ENCODE measurements at regions not wholly inside any gene's neighbourhood (a gene's known extent, or its start where the extent isn't known, plus 50 kb on each side); places are given as distances from the start of the nearest gene placed in this dataset.

DNA sequence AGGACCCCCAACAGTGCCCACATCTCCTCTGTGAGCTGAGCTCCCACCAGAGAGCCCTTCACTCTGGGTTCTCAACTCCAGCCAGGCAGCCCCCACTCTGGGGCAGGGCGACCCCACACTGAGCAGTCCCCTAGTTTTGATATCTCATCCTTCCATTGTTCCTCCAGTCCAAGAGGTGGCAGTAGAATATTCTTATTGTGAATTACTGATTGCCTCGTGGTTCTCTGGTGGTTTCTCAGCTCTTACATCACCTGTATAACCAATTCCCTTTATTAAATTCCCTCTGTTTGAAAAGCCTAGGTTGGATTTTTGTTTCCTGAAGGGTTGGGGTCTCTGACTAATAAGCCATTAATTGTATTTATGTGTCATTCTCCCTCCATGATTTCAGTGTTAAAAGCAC is 407.5 kb downstream of the SETD4 start:
- no peak for TF ChIP-seq TEAD4 (IDR thresholded peaks at IDR 0.05)
- TF ChIP-seq, protein P1, sequence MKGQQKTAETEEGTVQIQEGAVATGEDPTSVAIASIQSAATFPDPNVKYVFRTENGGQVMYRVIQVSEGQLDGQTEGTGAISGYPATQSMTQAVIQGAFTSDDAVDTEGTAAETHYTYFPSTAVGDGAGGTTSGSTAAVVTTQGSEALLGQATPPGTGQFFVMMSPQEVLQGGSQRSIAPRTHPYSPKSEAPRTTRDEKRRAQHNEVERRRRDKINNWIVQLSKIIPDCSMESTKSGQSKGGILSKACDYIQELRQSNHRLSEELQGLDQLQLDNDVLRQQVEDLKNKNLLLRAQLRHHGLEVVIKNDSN (IDR thresholded peaks at IDR 0.05): no peak
- no peak for TF ChIP-seq EP300 (IDR thresholded peaks at IDR 0.05; ENCODE audit: borderline replicate concordance)
- TF ChIP-seq CREB1 (IDR thresholded peaks at IDR 0.05; ENCODE audit: low read depth): no peak
- no peak for TF ChIP-seq EGR1 (IDR thresholded peaks at IDR 0.05)
- TF ChIP-seq ZBTB7A (IDR thresholded peaks at IDR 0.05; ENCODE audit: low read depth): no peak
- TF ChIP-seq RAD21 (IDR thresholded peaks at IDR 0.05; ENCODE audit: low read depth): no peak
- no peak for TF ChIP-seq YY1 (IDR thresholded peaks at IDR 0.05; ENCODE audit: low read depth)
- TF ChIP-seq, protein P2, sequence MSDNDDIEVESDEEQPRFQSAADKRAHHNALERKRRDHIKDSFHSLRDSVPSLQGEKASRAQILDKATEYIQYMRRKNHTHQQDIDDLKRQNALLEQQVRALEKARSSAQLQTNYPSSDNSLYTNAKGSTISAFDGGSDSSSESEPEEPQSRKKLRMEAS (IDR thresholded peaks at IDR 0.05): no peak
- TF ChIP-seq, protein P3, sequence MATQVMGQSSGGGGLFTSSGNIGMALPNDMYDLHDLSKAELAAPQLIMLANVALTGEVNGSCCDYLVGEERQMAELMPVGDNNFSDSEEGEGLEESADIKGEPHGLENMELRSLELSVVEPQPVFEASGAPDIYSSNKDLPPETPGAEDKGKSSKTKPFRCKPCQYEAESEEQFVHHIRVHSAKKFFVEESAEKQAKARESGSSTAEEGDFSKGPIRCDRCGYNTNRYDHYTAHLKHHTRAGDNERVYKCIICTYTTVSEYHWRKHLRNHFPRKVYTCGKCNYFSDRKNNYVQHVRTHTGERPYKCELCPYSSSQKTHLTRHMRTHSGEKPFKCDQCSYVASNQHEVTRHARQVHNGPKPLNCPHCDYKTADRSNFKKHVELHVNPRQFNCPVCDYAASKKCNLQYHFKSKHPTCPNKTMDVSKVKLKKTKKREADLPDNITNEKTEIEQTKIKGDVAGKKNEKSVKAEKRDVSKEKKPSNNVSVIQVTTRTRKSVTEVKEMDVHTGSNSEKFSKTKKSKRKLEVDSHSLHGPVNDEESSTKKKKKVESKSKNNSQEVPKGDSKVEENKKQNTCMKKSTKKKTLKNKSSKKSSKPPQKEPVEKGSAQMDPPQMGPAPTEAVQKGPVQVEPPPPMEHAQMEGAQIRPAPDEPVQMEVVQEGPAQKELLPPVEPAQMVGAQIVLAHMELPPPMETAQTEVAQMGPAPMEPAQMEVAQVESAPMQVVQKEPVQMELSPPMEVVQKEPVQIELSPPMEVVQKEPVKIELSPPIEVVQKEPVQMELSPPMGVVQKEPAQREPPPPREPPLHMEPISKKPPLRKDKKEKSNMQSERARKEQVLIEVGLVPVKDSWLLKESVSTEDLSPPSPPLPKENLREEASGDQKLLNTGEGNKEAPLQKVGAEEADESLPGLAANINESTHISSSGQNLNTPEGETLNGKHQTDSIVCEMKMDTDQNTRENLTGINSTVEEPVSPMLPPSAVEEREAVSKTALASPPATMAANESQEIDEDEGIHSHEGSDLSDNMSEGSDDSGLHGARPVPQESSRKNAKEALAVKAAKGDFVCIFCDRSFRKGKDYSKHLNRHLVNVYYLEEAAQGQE (IDR thresholded peaks at IDR 0.05; ENCODE audit: low read depth): no peak
- TF ChIP-seq FOXM1 (IDR thresholded peaks at IDR 0.05; ENCODE audit: borderline replicate concordance, low read depth): no peak
- TF ChIP-seq CEBPB (IDR thresholded peaks at IDR 0.05): no peak
- no peak for TF ChIP-seq NFIC (IDR thresholded peaks at IDR 0.05)
- no peak for TF ChIP-seq TAF1 (IDR thresholded peaks at IDR 0.05; ENCODE audit: low read depth)

Data from Ishikawa (cell line).